ENCODE measurements at regions not wholly inside any gene's neighbourhood (a gene's known extent, or its start where the extent isn't known, plus 50 kb on each side); places are given as distances from the start of the nearest gene placed in this dataset.
"Not testable (repeated sequence)": the region's sequence is repeated elsewhere in the genome, so short reads cannot be mapped to it uniquely, and the experiment has no call there.

GRCh38 chr3:10665592-10665991 is 150.4 kb upstream of the SLC6A11 start:
- DNase-seq (ENCODE audit: low read depth), result no peak

- no peak for DNase-seq (ENCODE audit: low read depth)
Observed at GRCh38 chr3:10666621-10667020, 149.4 kb upstream of the SLC6A11 start.

GRCh38 chr3:10667269-10667668 is 148.8 kb upstream of the SLC6A11 start:
- no peak for DNase-seq (ENCODE audit: low read depth)

- no peak for DNase-seq (ENCODE audit: low read depth)
Observed at GRCh38 chr3:10667901-10668476, 148.0 kb upstream of the SLC6A11 start.

GRCh38 chr3:10669490-10670048 is 146.5 kb upstream of the SLC6A11 start:
- DNase-seq (ENCODE audit: low read depth), result no peak

- no peak for DNase-seq (ENCODE audit: low read depth)
Observed at GRCh38 chr3:10672422-10672821, 143.6 kb upstream of the SLC6A11 start.

- no peak for DNase-seq (ENCODE audit: low read depth)
Observed at GRCh38 chr3:10674578-10674977, 141.4 kb upstream of the SLC6A11 start.

GRCh38 chr3:10676905-10677304 is 139.1 kb upstream of the SLC6A11 start:
- DNase-seq (ENCODE audit: low read depth), result no peak

- DNase-seq (ENCODE audit: low read depth), result no peak
Observed at GRCh38 chr3:10678796-10679376, 137.1 kb upstream of the SLC6A11 start.

GRCh38 chr3:10680796-10681195 is 135.2 kb upstream of the SLC6A11 start:
- no peak for DNase-seq (ENCODE audit: low read depth)

- no peak for DNase-seq (ENCODE audit: low read depth)
Observed at GRCh38 chr3:10682692-10683091, 133.3 kb upstream of the SLC6A11 start.

- DNase-seq (ENCODE audit: low read depth), result no peak
Observed at GRCh38 chr3:10683106-10683505, 132.9 kb upstream of the SLC6A11 start.

- no peak for DNase-seq (ENCODE audit: low read depth)
Observed at GRCh38 chr3:10688126-10688525, 127.9 kb upstream of the SLC6A11 start.

GRCh38 chr3:10688548-10689172 is 127.4 kb upstream of the SLC6A11 start:
- DNase-seq (ENCODE audit: low read depth), result no peak

GRCh38 chr3:10692039-10692622 is 123.9 kb upstream of the SLC6A11 start:
- DNase-seq (ENCODE audit: low read depth), result no peak

GRCh38 chr3:10693457-10693856 is 122.6 kb upstream of the SLC6A11 start:
- DNase-seq (ENCODE audit: low read depth), result no peak

GRCh38 chr3:10694179-10694578 is 121.8 kb upstream of the SLC6A11 start:
- no peak for DNase-seq (ENCODE audit: low read depth)

GRCh38 chr3:10695186-10695585 is 120.8 kb upstream of the SLC6A11 start:
- not testable (repeated sequence) for DNase-seq (ENCODE audit: low read depth)

GRCh38 chr3:10695595-10696285 is 120.3 kb upstream of the SLC6A11 start:
- DNase-seq (ENCODE audit: low read depth), result no peak

- DNase-seq (ENCODE audit: low read depth), result no peak
Observed at GRCh38 chr3:10697918-10698317, 118.1 kb upstream of the SLC6A11 start.

- no peak for DNase-seq (ENCODE audit: low read depth)
Observed at GRCh38 chr3:10700821-10701220, 115.2 kb upstream of the SLC6A11 start.

GRCh38 chr3:10702961-10703740 is 112.9 kb upstream of the SLC6A11 start:
- no peak for DNase-seq (ENCODE audit: low read depth)

Measured in stimulated activated CD8-positive, alpha-beta memory T cell treated with anti-CD3 and anti-CD28 coated beads, Interleukin-15, amount 100 ng/mL, for 1 hour (primary cell).